GM21360 (cell line): ENCODE measurements at regions not wholly inside any gene's neighbourhood (a gene's known extent, or its start where the extent isn't known, plus 50 kb on each side); places are given as distances from the start of the nearest gene placed in this dataset.
A peak's percentile ranks its signal among the peaks of the same experiment; 100 is the strongest.

Experiments
- ATAC-seq: cut with Tn5 transposase; IDR thresholded peaks from one replicate; pipeline ENCODE4 v1.9.1; 2021; ENCODE audit warnings: mild to moderate bottlenecking, moderate library complexity; ENCODE audit not compliant: unreplicated experiment

DNA sequence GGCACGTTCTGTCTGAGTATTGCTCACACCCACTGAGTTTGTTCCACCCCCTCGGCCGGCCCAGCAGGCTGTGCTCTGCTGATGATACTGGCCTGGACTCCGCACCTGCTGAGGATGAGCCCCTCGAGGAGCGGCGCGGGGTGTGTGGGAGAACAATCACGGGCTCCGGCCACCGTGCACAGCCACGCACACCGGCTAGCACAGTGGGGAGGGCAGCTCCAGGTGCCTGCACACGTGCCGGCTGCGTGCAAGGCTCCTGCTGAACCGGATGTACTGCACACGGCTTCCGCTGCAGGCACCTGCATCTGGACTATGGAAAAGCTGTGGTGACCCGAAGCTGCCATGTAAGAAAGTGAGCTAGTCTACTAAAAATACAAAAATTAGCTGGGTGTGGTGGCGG, 485.2 kb upstream of the CDH9 start:
- ATAC-seq = no peak

- no peak for ATAC-seq
These were observed 478.1 kb upstream of the CDH9 start for GRCh38 chr5:27516437-27516836.

GRCh38 chr5:27511061-27511460, 472.7 kb upstream of the CDH9 start:
- ATAC-seq = no peak

GRCh38 chr5:27503813-27504212, 465.4 kb upstream of the CDH9 start:
- ATAC-seq = no peak

- no peak for ATAC-seq
These were observed 463.9 kb upstream of the CDH9 start for GRCh38 chr5:27502236-27502635.

- no peak for ATAC-seq
These were observed 459.1 kb upstream of the CDH9 start for GRCh38 chr5:27497491-27497890.

DNA sequence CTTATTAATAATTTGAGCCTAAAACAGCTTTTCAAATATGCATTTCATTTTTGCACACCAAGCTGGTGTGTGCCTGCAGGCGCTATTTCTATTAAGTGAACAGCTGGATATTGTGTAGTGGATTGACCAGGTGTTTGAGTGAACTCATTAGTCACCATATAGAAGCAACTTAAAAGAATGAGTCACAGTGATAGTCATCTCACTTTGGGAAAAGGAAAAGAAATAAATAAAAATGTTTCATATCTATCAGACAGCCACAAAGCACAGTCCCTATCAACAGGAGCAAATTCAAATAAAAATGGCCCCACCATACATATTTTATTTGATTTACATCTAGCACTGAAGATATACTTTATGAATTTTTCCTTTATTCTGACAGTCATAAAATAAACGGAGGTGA, 456.5 kb upstream of the CDH9 start:
- no peak for ATAC-seq

DNA sequence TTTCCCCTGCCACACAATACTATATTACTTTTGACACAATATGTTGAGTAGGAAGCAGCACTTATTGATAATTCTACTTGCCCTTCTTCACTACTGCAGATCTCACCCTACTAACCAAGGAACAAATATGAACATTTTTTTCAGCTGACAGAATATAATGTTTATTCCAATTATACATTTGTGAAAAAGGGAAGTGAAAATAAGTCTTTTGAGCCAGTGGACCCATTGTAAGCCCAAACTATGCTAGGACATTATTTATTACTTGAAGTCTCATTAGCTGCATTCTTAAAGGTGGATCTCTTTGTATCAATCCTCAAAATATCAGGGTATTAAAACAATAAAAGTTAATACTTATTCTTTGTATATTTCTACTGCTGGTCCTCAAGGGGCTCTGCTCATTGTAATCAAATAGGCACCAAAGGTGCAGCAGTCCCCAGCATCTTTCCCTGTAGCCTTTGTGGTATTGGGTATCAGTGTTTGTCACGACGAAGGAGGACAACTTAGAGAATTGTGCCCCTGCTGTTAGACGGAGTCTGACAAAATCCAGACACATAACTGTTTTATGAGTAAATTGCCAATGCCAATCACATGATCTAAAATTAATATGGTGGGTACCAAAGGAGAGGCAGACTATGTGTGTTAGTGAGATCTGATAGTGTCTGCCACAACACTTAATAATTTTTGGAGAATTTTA, 453.5 kb upstream of the CDH9 start:
- ATAC-seq = no peak

GRCh38 chr5:27491047-27491446, 452.7 kb upstream of the CDH9 start:
- ATAC-seq = no peak

GRCh38 chr5:27489701-27490100, 451.3 kb upstream of the CDH9 start:
- ATAC-seq = no peak

DNA sequence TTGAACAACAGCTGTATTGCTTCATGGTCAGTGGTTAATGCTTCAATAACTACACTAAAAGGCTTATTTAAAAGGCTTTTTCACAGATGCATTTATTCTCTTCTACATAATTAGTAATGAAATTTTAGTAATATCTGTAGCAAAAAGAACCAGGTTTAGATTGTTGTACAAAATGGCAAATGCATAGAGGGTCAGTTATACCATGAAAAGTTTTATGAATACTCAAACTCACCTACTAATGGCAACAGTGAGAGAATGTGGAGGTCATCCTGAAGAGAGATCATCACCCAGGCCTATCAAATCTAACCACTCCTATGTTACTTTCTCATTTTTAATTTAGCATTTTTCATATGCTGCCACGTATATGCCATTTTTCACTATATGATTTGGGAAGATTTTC, 444.3 kb upstream of the CDH9 start:
- no peak for ATAC-seq

GRCh38 chr5:27479859-27480258, 441.5 kb upstream of the CDH9 start:
- ATAC-seq = no peak

DNA sequence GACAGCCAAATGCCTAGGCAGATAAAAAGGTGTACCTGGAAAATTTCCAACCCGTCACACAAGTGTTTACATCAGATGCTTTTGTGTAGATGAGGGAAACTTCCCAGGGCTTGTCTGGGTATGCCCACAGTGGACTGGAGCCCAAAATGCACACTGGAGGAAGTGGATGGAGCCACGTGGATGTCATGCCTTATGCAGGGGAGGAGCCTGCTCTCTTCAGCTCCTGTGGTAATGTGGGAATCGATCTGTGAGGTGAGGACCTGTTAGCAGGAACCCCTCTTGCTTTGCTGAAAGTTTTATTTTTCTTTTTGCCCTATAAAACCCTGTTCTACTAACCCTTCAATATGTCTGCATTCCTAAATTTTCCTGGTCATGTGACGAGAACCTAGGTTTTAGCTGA, 439.2 kb upstream of the CDH9 start:
- ATAC-seq = no peak

DNA sequence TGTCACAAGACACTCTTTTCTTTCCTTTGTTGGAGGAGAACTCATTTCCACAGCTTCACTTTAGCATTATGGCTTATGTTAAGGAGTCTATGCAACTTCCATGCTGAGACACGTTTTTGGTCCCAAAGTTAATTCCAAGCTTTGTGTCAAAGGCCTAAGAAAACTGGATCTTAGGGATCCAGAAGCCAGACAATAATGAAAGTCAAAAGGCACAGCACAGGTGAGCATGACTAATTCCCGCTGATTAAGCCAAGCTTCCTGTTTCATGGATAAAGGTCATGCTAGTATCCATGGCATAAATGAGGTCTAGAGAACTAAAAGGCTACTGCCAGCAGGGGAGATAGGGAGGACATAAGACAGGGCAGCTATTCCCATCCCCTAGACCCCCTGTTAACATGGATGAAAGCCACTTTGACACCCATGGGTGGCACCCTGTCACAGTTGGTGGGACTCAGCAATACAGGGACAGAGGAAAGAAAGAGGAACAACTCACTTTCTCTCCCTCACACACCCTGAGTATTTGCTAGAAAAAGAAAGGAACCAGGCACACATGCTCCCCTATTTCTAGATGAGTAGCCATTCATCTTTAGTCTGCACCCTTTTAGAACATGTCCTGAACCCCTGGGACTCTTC, 438.1 kb upstream of the CDH9 start:
- ATAC-seq = no peak

GRCh38 chr5:27475063-27475462, 436.7 kb upstream of the CDH9 start:
- no peak for ATAC-seq

- ATAC-seq = no peak
These were observed 436.0 kb upstream of the CDH9 start for GRCh38 chr5:27474395-27474794.

- ATAC-seq = no peak
These were observed 435.6 kb upstream of the CDH9 start for GRCh38 chr5:27474047-27474309.

DNA sequence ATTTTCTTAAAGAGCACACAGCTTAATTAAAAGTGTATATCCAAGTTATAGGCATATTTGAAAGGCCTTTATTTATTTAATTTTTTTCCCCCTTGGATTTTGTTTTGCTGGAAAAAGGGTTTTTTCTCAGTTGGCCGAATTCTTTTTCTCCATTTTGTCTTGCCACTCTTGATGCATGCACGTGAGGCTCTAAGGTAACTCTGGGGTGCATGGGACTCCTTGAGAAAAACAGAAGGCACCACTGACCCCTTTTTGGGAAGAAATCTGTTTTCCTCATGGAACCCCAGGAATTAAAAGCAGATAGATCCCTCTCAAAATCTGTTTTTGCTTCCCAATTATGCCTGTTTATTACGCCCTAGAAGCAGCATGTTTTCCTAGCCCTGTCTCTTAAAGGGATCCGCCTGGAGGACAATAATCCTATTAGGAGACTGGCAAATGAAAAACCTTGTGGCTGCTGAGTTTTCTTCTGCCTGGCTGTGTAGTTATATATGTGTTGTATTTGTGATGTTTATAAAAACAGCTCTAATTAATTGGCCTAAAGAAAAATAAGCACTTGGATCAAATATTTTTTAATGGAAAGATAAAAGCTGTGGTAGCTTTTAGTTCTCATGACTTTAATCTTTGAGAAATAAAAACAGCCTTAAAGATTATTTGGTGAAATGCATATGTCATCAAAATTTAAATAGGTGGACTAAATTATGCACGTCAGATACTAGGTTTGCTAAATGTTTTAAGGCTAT, 435.1 kb upstream of the CDH9 start:
- no peak for ATAC-seq

DNA sequence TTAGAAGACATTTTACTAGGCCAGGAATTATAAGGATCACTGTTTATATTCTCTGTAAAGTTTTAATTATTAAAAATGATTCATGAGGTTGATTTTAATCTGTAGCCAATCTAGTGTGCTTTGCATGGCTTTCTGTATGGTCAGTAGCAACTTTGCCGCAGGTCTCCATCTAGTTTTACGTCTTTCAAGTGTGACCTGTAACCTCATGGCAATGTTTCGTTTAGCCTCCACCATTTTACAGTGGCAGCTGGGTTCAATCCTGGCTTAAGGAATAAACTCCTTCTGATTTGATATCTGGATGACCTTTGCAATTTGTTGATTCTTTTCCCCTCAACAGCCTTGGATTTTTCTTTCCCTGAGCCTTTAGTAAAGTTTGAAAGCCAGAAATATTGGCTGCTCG, 434.5 kb upstream of the CDH9 start:
- no peak for ATAC-seq

- ATAC-seq = peak; percentile 90
These were observed 433.8 kb upstream of the CDH9 start for GRCh38 chr5:27472000-27472763.

GRCh38 chr5:27466959-27467358, 428.6 kb upstream of the CDH9 start:
- no peak for ATAC-seq

DNA sequence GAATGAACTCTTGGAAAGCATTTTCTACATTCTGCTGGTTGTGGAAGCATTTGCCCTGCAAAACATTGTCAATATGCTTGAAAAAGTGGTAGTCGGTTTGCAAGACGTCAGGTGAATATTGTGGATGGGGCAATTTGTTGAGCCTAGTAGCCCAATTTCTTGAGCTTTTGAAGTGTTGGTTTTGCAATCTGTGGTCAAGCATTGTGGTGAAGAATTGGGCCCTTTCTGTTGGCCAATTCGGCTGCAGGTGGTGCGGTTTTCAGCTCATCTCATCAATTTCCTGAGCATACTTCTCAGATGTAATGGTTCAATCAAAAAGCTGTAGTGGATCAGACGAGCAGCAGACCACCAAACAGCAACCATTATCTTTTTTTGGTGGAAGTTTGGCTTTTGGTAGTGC, 426.8 kb upstream of the CDH9 start:
- ATAC-seq = no peak
